DOHH2 (cell line): ENCODE measurements at regions not wholly inside any gene's neighbourhood (a gene's known extent, or its start where the extent isn't known, plus 50 kb on each side); places are given as distances from the start of the nearest gene placed in this dataset.

Experiments used
- EZH2phosphoT487 ChIP-seq: fragments of 200-600 bp; sonication (generic); IDR thresholded peaks from 2 replicates; pipeline ENCODE4 v1.6.1; 2017; ENCODE audit warnings: borderline replicate concordance, mild to moderate bottlenecking, antibody characterized with exemption, low read length, moderate library complexity, mixed read lengths
- TF ChIP-seq, protein P1 (sequence below): fragments of 200-600 bp; sonication (generic); IDR thresholded peaks from one replicate; pipeline ENCODE4 v1.5.1; 2014; ENCODE audit warnings: antibody characterized with exemption, mild to moderate bottlenecking, low read depth, low read length; ENCODE audit not compliant: poor library complexity, severe bottlenecking

DNA sequence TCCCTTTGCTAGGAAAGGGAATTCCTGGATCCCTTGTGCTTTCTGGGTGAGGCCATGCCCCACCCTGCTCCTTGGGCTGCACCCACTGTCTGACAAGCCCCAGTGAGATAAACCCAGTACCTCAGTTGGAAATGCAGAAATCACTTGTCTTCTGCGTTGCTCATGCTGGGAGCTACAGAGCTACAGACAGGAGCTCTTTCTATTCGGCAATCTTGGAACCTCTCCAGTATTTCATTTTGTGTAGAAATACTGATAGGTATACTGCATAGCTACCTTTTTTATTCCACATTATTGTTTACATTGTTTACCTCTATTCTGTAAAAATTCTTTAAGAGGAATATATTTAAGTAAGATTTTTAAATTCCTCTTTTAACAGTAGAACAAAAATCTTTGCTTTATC lies 302.5 kb upstream of the SLITRK5 start:
- TF ChIP-seq, protein P1, sequence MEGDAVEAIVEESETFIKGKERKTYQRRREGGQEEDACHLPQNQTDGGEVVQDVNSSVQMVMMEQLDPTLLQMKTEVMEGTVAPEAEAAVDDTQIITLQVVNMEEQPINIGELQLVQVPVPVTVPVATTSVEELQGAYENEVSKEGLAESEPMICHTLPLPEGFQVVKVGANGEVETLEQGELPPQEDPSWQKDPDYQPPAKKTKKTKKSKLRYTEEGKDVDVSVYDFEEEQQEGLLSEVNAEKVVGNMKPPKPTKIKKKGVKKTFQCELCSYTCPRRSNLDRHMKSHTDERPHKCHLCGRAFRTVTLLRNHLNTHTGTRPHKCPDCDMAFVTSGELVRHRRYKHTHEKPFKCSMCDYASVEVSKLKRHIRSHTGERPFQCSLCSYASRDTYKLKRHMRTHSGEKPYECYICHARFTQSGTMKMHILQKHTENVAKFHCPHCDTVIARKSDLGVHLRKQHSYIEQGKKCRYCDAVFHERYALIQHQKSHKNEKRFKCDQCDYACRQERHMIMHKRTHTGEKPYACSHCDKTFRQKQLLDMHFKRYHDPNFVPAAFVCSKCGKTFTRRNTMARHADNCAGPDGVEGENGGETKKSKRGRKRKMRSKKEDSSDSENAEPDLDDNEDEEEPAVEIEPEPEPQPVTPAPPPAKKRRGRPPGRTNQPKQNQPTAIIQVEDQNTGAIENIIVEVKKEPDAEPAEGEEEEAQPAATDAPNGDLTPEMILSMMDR, result no peak
- TF ChIP-seq EZH2phosphoT487, result no peak
